ENCODE measurements at regions not wholly inside any gene's neighbourhood (a gene's known extent, or its start where the extent isn't known, plus 50 kb on each side); places are given as distances from the start of the nearest gene placed in this dataset.
"Not testable (repeated sequence)": the region's sequence is repeated elsewhere in the genome, so short reads cannot be mapped to it uniquely, and the experiment has no call there.

GRCh38 chr6:10134185-10134584 lies 280.7 kb downstream of the TFAP2A start:
- not testable (repeated sequence) for TF ChIP-seq POLR2A (IDR thresholded peaks at IDR 0.05; ENCODE audit: low read length); GATA1 (IDR thresholded peaks at IDR 0.05; ENCODE audit: low read depth, low read length)
